ENCODE measurements at regions not wholly inside any gene's neighbourhood (a gene's known extent, or its start where the extent isn't known, plus 50 kb on each side); places are given as distances from the start of the nearest gene placed in this dataset.
"Not testable (repeated sequence)": the region's sequence is repeated elsewhere in the genome, so short reads cannot be mapped to it uniquely, and the experiment has no call there.

GRCh38 chr10:33478675-33479125 is 144.2 kb upstream of the NRP1 start:
- DNase-seq: no peak
- Histone ChIP-seq H3K27me3 (ENCODE audit: control insufficient read depth, insufficient read depth, low read length) (no peaks in the 10 kb centered on the region), H3K4me3 (ENCODE audit: insufficient read depth, low read depth, low read length) (no peak overlapping the region), H3K36me3 (replicated peaks; ENCODE audit: control insufficient read depth, insufficient read depth, low read length) (no peaks in the 10 kb centered on the region)

- no peaks in the 10 kb centered on the region for H3K27me3 ChIP-seq (ENCODE audit: control insufficient read depth, insufficient read depth, low read length)
- no peaks in the 10 kb centered on the region for H3K36me3 ChIP-seq (replicated peaks; ENCODE audit: control insufficient read depth, insufficient read depth, low read length)
- no peak for DNase-seq
- H3K4me3 ChIP-seq (ENCODE audit: insufficient read depth, low read depth, low read length): no peak overlapping the region
Measured at GRCh38 chr10:33478089-33478674, 143.7 kb upstream of the NRP1 start.

GRCh38 chr10:33477291-33478088 is 143.0 kb upstream of the NRP1 start:
- DNase-seq: no peak
- H3K4me3 ChIP-seq (ENCODE audit: insufficient read depth, low read depth, low read length): no peak overlapping the region

GRCh38 chr10:33476757-33477273 is 142.3 kb upstream of the NRP1 start:
- DNase-seq: no peak
- H3K27me3 ChIP-seq (ENCODE audit: control insufficient read depth, insufficient read depth, low read length): no peaks in the 10 kb centered on the region
- no peaks in the 10 kb centered on the region for H3K36me3 ChIP-seq (replicated peaks; ENCODE audit: control insufficient read depth, insufficient read depth, low read length)
- no peak overlapping the region for H3K4me3 ChIP-seq (ENCODE audit: insufficient read depth, low read depth, low read length)

More at GRCh38 chr10:33477291-33478088, 143.0 kb upstream of the NRP1 start:
- H3K36me3 ChIP-seq (replicated peaks; ENCODE audit: control insufficient read depth, insufficient read depth, low read length): no peaks in the 10 kb centered on the region
- no peaks in the 10 kb centered on the region for H3K27me3 ChIP-seq (ENCODE audit: control insufficient read depth, insufficient read depth, low read length)

- H3K36me3 ChIP-seq (replicated peaks; ENCODE audit: control insufficient read depth, insufficient read depth, low read length): no peaks in the 10 kb centered on the region
- no peak overlapping the region for H3K4me3 ChIP-seq (ENCODE audit: insufficient read depth, low read depth, low read length)
Measured at GRCh38 chr10:33473688-33474087, 139.2 kb upstream of the NRP1 start.

GRCh38 chr10:33468006-33468405 is 133.5 kb upstream of the NRP1 start:
- not testable (repeated sequence) for DNase-seq; H3K36me3 ChIP-seq (replicated peaks; ENCODE audit: control insufficient read depth, insufficient read depth, low read length); H3K27me3 ChIP-seq (ENCODE audit: control insufficient read depth, insufficient read depth, low read length); H3K4me3 ChIP-seq (ENCODE audit: insufficient read depth, low read depth, low read length)

More at GRCh38 chr10:33473688-33474087, 139.2 kb upstream of the NRP1 start:
- no peak for DNase-seq
- no peaks in the 10 kb centered on the region for H3K27me3 ChIP-seq (ENCODE audit: control insufficient read depth, insufficient read depth, low read length)

GRCh38 chr10:33465747-33466146 is 131.3 kb upstream of the NRP1 start:
- H3K36me3 ChIP-seq (replicated peaks; ENCODE audit: control insufficient read depth, insufficient read depth, low read length): no peaks in the 10 kb centered on the region
- H3K27me3 ChIP-seq (ENCODE audit: control insufficient read depth, insufficient read depth, low read length): no peaks in the 10 kb centered on the region
- no peak overlapping the region for H3K4me3 ChIP-seq (ENCODE audit: insufficient read depth, low read depth, low read length)
- no peak for DNase-seq

- Histone ChIP-seq H3K36me3 (replicated peaks; ENCODE audit: control insufficient read depth, insufficient read depth, low read length) (no peaks in the 10 kb centered on the region), H3K27me3 (ENCODE audit: control insufficient read depth, insufficient read depth, low read length) (no peaks in the 10 kb centered on the region), H3K4me3 (ENCODE audit: insufficient read depth, low read depth, low read length) (no peak overlapping the region)
- DNase-seq: no peak
Measured at GRCh38 chr10:33463011-33463410, 128.5 kb upstream of the NRP1 start.

GRCh38 chr10:33461295-33461640 is 126.8 kb upstream of the NRP1 start:
- no peak overlapping the region for H3K4me3 ChIP-seq (ENCODE audit: insufficient read depth, low read depth, low read length)
- H3K27me3 ChIP-seq (ENCODE audit: control insufficient read depth, insufficient read depth, low read length): no peaks in the 10 kb centered on the region
- no peaks in the 10 kb centered on the region for H3K36me3 ChIP-seq (replicated peaks; ENCODE audit: control insufficient read depth, insufficient read depth, low read length)
- DNase-seq: no peak

- H3K36me3 ChIP-seq (replicated peaks; ENCODE audit: control insufficient read depth, insufficient read depth, low read length): no peaks in the 10 kb centered on the region
- no peak overlapping the region for H3K4me3 ChIP-seq (ENCODE audit: insufficient read depth, low read depth, low read length)
- H3K27me3 ChIP-seq (ENCODE audit: control insufficient read depth, insufficient read depth, low read length): no peaks in the 10 kb centered on the region
- no peak for DNase-seq
Measured at GRCh38 chr10:33460505-33461294, 126.2 kb upstream of the NRP1 start.

GRCh38 chr10:33459602-33460001 is 125.1 kb upstream of the NRP1 start:
- no peak for DNase-seq
- H3K4me3 ChIP-seq (ENCODE audit: insufficient read depth, low read depth, low read length): no peak overlapping the region
- H3K27me3 ChIP-seq (ENCODE audit: control insufficient read depth, insufficient read depth, low read length): no peaks in the 10 kb centered on the region
- H3K36me3 ChIP-seq (replicated peaks; ENCODE audit: control insufficient read depth, insufficient read depth, low read length): no peaks in the 10 kb centered on the region

GRCh38 chr10:33455029-33455428 is 120.6 kb upstream of the NRP1 start:
- no peaks in the 10 kb centered on the region for H3K27me3 ChIP-seq (ENCODE audit: control insufficient read depth, insufficient read depth, low read length)
- no peak overlapping the region for H3K4me3 ChIP-seq (ENCODE audit: insufficient read depth, low read depth, low read length)
- no peaks in the 10 kb centered on the region for H3K36me3 ChIP-seq (replicated peaks; ENCODE audit: control insufficient read depth, insufficient read depth, low read length)
- no peak for DNase-seq

- Histone ChIP-seq H3K36me3 (replicated peaks; ENCODE audit: control insufficient read depth, insufficient read depth, low read length) (no peaks in the 10 kb centered on the region), H3K27me3 (ENCODE audit: control insufficient read depth, insufficient read depth, low read length) (no peaks in the 10 kb centered on the region), H3K4me3 (ENCODE audit: insufficient read depth, low read depth, low read length) (no peak overlapping the region)
- no peak for DNase-seq
Measured at GRCh38 chr10:33454554-33454953, 120.1 kb upstream of the NRP1 start.

GRCh38 chr10:33453081-33454025 is 118.9 kb upstream of the NRP1 start:
- Histone ChIP-seq H3K4me3 (ENCODE audit: insufficient read depth, low read depth, low read length) (no peak overlapping the region), H3K36me3 (replicated peaks; ENCODE audit: control insufficient read depth, insufficient read depth, low read length) (no peaks in the 10 kb centered on the region), H3K27me3 (ENCODE audit: control insufficient read depth, insufficient read depth, low read length) (no peaks in the 10 kb centered on the region)
- no peak for DNase-seq

All from H7 (cell line).